Upper lobe of left lung (tissue), 6 donors: ENCODE measurements at regions not wholly inside any gene's neighbourhood (a gene's known extent, or its start where the extent isn't known, plus 50 kb on each side); places are given as distances from the start of the nearest gene placed in this dataset.

Source experiments
- ATAC-seq, 2 donors: fragments of 200-7000 bp; cut with Tn5 transposase; one replicate each; pipeline ENCODE4 v1.9.1; 2022; ENCODE audit warnings: mild to moderate bottlenecking in 2 of 2, moderate library complexity in 2 of 2; ENCODE audit not compliant: low FRiP score in 2 of 2
- DNase-seq, 2 donors: peaks; one replicate each; pipeline ENCODE4 v3.0.0-alpha.2; 2019 to 2020
- H3K27ac ChIP-seq, 4 donors: fragments of 200-600 bp; sonication (generic); one replicate each; pipeline ENCODE4 v1.5.1; 2016 to 2019
- H3K27me3 ChIP-seq, 4 donors: fragments of 200-600 bp; sonication (generic); one replicate each; pipeline ENCODE4 v1.5.1; 2017 to 2019
- H3K36me3 ChIP-seq, 4 donors: fragments of 200-600 bp; sonication (generic); one replicate each; pipeline ENCODE4 v1.5.1; 2016 to 2019
- H3K4me1 ChIP-seq, 4 donors: fragments of 200-600 bp; sonication (generic); one replicate each; pipeline ENCODE4 v1.5.1; 2018 to 2019
- H3K4me3 ChIP-seq, 4 donors: fragments of 200-600 bp; sonication (generic); one replicate each; pipeline ENCODE4 v1.5.1; 2017 to 2019; ENCODE audit warnings: mild to moderate bottlenecking in 2 of 4, moderate library complexity in 1 of 4
- H3K9me3 ChIP-seq, 4 donors: fragments of 200-600 bp; sonication (generic); one replicate each; pipeline ENCODE4 v1.5.1; 2018 to 2019
- EP300 ChIP-seq, 4 donors: sonication (generic); formaldehyde crosslinking; IDR thresholded peaks; one replicate each; pipeline ENCODE4 v1.5.1; 2017; ENCODE audit warnings: antibody characterized with exemption in 4 of 4, control low read depth in 2 of 4
- POLR2A ChIP-seq, 4 donors: fragments of 450-650 bp; IDR thresholded peaks; one replicate each; pipeline ENCODE4 v1.5.1; 2016 to 2017; ENCODE audit warnings: antibody characterized with exemption in 4 of 4, mild to moderate bottlenecking in 2 of 4
- POLR2AphosphoS5 ChIP-seq, 2 donors: sonication (generic); formaldehyde crosslinking; IDR thresholded peaks; one replicate each; pipeline ENCODE4 v1.5.1; 2017; ENCODE audit warnings: antibody characterized with exemption in 2 of 2
- WGBS, 2 donors: methylation state at CpG; one replicate each; pipeline ENCODE4 v1.1.5; 2017 to 2018; 5-methylcytosine and 5-hydroxymethylcytosine counted together
- TF ChIP-seq, protein P1 (sequence below), 6 experiments: fragments of 450-650 bp in 4 of 6; fragments of 200-600 bp in 2 of 6; sonication (generic) in 2 of 6; IDR thresholded peaks; one replicate each; pipeline ENCODE4 v1.5.1; 2016 to 2019; ENCODE audit warnings: antibody characterized with exemption in 6 of 6
- donor health status: DM: no; HTN: no; CAD: no; lungs with moderate emphysema.
- donor health status: DM: no; HTN: yes; CAD: no; lungs with severe emphysema.

DNA sequence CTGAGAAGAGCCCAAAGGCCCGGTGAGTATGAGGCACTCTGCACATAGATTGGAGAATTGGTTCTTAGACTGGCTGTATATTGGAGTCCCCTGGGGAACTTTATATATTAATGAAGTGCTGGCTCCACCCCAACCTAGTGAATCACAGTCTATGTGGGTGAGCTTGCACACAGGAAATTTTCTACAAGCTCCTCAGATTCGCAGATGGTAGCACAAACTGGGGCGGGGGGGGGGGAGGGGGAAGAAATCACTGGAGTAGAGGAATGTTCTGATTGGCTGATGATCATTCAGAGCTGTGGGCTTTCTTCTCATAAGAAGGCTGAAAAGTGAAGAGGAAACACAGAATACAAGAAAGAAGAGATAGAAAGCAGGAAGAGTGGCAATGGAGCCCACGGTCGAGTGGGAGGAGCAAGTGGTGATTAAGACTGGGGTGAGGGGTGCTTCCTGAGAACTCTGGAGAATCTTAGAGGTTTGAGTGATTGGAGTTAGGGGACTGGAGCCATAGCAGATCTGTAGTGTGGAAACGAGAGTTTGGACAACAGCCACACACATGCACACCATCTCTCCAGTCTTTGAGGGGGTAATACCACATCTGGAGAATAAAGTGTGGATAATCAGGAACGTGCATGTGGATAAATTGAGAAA is 465.9 kb upstream of the DAB1 start:
- H3K9me3 ChIP-seq = no peaks in the 10 kb centered on the region
- 63 to 70% methylated on average over 7 of the region's 7 CpGs for WGBS, 2 donors
- no peak for ATAC-seq
- no peak for TF ChIP-seq POLR2AphosphoS5 (IDR thresholded peaks at IDR 0.05)
- DNase-seq = no peak
- no peak overlapping the region for H3K27ac ChIP-seq
- no peaks in the 10 kb centered on the region for H3K36me3 ChIP-seq
- H3K4me1 ChIP-seq = no peaks in the 10 kb centered on the region
- H3K27me3 ChIP-seq = no peaks in the 10 kb centered on the region
- H3K4me3 ChIP-seq = no peak overlapping the region

DNA sequence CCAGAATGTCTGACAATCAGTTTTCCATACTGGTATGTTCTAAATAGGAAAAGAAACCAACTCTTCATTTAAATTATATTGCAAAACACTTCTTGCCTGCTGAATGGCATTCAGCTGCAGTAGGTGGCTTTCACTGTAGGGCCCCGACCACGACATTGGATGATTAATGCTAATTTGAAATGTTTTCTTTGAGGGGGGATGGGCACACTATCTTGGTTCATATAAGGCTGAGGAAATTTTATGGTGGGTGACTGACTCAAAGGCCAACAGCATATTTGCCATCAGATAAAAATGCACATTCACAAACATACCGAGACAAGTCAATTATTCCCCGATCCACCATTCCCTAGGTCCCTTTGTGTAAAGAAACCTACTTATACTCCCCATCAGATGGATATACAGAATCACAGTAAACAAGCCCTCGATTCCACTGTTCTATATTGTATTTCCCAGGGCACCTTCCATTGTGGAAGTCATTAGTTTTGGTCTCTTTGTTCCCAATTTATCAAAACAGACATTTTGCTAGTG is 464.2 kb upstream of the DAB1 start:
- 64 to 70% methylated on average over 5 of the region's 5 CpGs for WGBS, 2 donors
- TF ChIP-seq POLR2AphosphoS5 (IDR thresholded peaks at IDR 0.05) (no peak), POLR2A (IDR thresholded peaks at IDR 0.05) (no peak), EP300 (IDR thresholded peaks at IDR 0.05) (no peak)
- TF ChIP-seq, protein P1, sequence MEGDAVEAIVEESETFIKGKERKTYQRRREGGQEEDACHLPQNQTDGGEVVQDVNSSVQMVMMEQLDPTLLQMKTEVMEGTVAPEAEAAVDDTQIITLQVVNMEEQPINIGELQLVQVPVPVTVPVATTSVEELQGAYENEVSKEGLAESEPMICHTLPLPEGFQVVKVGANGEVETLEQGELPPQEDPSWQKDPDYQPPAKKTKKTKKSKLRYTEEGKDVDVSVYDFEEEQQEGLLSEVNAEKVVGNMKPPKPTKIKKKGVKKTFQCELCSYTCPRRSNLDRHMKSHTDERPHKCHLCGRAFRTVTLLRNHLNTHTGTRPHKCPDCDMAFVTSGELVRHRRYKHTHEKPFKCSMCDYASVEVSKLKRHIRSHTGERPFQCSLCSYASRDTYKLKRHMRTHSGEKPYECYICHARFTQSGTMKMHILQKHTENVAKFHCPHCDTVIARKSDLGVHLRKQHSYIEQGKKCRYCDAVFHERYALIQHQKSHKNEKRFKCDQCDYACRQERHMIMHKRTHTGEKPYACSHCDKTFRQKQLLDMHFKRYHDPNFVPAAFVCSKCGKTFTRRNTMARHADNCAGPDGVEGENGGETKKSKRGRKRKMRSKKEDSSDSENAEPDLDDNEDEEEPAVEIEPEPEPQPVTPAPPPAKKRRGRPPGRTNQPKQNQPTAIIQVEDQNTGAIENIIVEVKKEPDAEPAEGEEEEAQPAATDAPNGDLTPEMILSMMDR (IDR thresholded peaks at IDR 0.05) = no peak
- no peaks in the 10 kb centered on the region for H3K36me3 ChIP-seq
- H3K4me3 ChIP-seq = no peak overlapping the region
- ATAC-seq (no peak), DNase-seq (no peak)
- no peak overlapping the region for H3K27ac ChIP-seq
- H3K4me1 ChIP-seq = no peaks in the 10 kb centered on the region
- H3K9me3 ChIP-seq = no peaks in the 10 kb centered on the region
- no peaks in the 10 kb centered on the region for H3K27me3 ChIP-seq

DNA sequence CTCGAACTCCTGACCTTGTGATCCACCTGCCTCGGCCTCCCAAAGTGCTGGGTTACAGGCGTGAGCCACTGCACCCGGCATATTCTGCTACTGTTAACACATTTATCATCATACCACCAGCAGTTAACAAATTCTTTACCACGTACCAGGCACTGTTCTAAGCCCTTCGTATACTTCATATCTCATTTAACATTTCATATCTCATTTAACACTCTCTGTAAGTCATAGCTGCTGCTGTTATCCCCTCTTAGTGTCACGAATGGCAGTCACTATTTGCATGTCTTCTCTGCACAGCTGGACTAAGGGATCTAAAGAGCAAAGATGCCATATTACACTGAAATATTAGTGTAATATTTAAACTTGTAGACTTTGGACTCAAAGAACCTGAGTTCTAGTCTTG is 462.5 kb upstream of the DAB1 start:
- Histone ChIP-seq H3K36me3 (no peaks in the 10 kb centered on the region), H3K27ac (no peak overlapping the region), H3K9me3 (no peaks in the 10 kb centered on the region), H3K4me3 (no peak overlapping the region), H3K27me3 (no peaks in the 10 kb centered on the region), H3K4me1 (no peaks in the 10 kb centered on the region)
- no peak for DNase-seq
- no peak for TF ChIP-seq POLR2A (IDR thresholded peaks at IDR 0.05)
- TF ChIP-seq EP300 (IDR thresholded peaks at IDR 0.05) = no peak
- TF ChIP-seq, protein P1 (IDR thresholded peaks at IDR 0.05) = no peak
- no peak for TF ChIP-seq POLR2AphosphoS5 (IDR thresholded peaks at IDR 0.05)
- 88 to 89% methylated on average over 7 of the region's 7 CpGs for WGBS, 2 donors
- no peak for ATAC-seq

DNA sequence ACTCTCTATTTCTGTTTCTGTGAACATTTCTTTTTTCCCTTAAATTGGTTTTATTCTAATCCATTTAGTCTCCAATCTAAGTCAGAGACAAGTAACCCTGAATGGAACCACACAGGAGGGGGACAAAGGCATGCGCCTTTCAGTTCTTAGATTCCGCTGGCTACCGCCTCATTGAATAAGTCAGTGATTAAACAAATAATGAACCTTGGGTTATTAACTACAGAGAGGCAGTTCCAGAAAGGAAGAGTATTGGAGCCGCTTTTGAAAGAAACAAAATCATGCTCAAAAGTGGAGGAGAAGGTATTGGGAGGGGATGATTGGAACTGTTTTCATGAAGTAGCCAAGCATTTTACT is 459.8 kb upstream of the DAB1 start:
- no peak for DNase-seq
- Histone ChIP-seq H3K36me3 (no peaks in the 10 kb centered on the region), H3K27me3 (no peaks in the 10 kb centered on the region), H3K4me1 (no peaks in the 10 kb centered on the region), H3K4me3 (no peak overlapping the region), H3K27ac (no peak overlapping the region), H3K9me3 (no peaks in the 10 kb centered on the region)
- TF ChIP-seq, protein P1 (IDR thresholded peaks at IDR 0.05) = no peak
- TF ChIP-seq POLR2A (IDR thresholded peaks at IDR 0.05) (no peak), EP300 (IDR thresholded peaks at IDR 0.05) (no peak), POLR2AphosphoS5 (IDR thresholded peaks at IDR 0.05) (no peak)
- ATAC-seq = no peak
- WGBS, 2 donors = 92 to 99% methylated on average over 4 of the region's 4 CpGs

DNA sequence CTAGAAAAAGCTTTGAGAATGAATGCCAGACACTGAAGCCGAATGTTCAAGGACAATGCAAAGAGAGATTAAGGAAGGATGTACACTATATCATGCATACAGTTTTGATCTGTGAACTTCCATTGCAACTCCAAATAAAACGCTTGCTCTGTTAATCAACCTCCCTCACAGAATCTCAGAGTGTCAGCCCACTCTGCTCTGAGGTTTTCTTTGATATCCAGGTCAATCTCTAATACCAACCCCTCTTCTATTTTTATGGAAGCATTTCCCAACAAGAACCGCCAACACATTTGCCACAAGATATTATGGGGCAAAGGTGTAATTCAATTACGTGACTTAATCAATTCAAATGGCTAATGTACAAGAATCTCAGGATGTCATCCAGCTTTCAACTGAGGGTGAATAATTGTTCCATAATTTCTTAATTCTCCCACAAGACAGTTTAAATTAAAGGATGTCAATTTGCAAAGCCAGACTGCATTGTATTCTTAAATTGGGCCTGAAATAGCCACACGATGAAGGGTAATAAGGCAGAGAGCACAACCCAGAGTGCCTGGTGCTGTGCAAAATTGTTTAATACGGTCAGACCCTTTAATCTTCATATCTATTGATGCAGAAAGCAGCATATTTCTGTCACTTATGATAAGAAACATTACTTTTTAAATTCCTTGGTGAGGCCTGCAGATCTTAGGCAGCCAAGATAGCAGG is 459.2 kb upstream of the DAB1 start:
- TF ChIP-seq EP300 (IDR thresholded peaks at IDR 0.05) (no peak), POLR2AphosphoS5 (IDR thresholded peaks at IDR 0.05) (no peak), POLR2A (IDR thresholded peaks at IDR 0.05) (no peak)
- TF ChIP-seq, protein P1 (IDR thresholded peaks at IDR 0.05) = no peak
- Histone ChIP-seq H3K36me3 (no peaks in the 10 kb centered on the region), H3K27me3 (no peaks in the 10 kb centered on the region), H3K4me1 (no peaks in the 10 kb centered on the region), H3K4me3 (no peak overlapping the region), H3K27ac (no peak overlapping the region), H3K9me3 (no peaks in the 10 kb centered on the region)
- 82 to 86% methylated on average over 6 of the region's 6 CpGs for WGBS, 2 donors
- ATAC-seq (no peak), DNase-seq (no peak)
